ENCODE measurements at regions not wholly inside any gene's neighbourhood (a gene's known extent, or its start where the extent isn't known, plus 50 kb on each side); places are given as distances from the start of the nearest gene placed in this dataset.

GRCh38 chr5:8700671-8701070 lies 831.7 kb downstream of the MTRR start:
- POLR2A ChIA-PET (ENCODE audit: partially characterized antibody): no interaction called here
- no peak overlapping the region for H3K18ac ChIP-seq (ENCODE audit: extremely low read depth, low read length)
- H3K14ac ChIP-seq (ENCODE audit: insufficient read length): no peak overlapping the region
- no peaks in the 10 kb centered on the region for H4K20me1 ChIP-seq (replicated peaks in 1 of 2; ENCODE audit: control insufficient read depth in 1 of 2, insufficient read depth in 2 of 2, low read length in 2 of 2)
- H2BK120ac ChIP-seq (replicated peaks; ENCODE audit: low read depth, low read length): no peak overlapping the region
- no peak overlapping the region for H2AK5ac ChIP-seq (ENCODE audit: low read depth, low read length)
- DNase-seq (ENCODE audit: low read depth in 1 of 2, low spot score in 2 of 2) (no peak), FAIRE-seq (no peak)
- no peaks in the 10 kb centered on the region for H3K4me1 ChIP-seq (replicated peaks in 1 of 4; ENCODE audit: control insufficient read depth in 3 of 4, insufficient read depth in 4 of 4, low read length in 3 of 4)
- H3K79me1 ChIP-seq (ENCODE audit: low read depth, low read length): no peaks in the 10 kb centered on the region
- no peak overlapping the region for H2BK15ac ChIP-seq (ENCODE audit: low read length)
- no peaks in the 10 kb centered on the region for H3K36me3 ChIP-seq (ENCODE audit: control insufficient read depth in 2 of 4, insufficient read depth in 4 of 4, low read length in 3 of 4)
- H3K27me3 ChIP-seq (replicated peaks in 1 of 4; ENCODE audit: control insufficient read depth in 3 of 4, extremely low read depth in 1 of 4, insufficient read depth in 3 of 4, low read length in 3 of 4): no peaks in the 10 kb centered on the region
- no peak overlapping the region for H2BK5ac ChIP-seq (ENCODE audit: low read depth, low read length)
- TF ChIP-seq TEAD4 (IDR thresholded peaks at IDR 0.05; ENCODE audit: low read depth, low read length) (no peak), MAFK (IDR thresholded peaks at IDR 0.05; ENCODE audit: low read depth, low read length) (no peak), SIN3A (conservative IDR thresholded peaks at IDR 0.05 in 1 of 2, IDR thresholded peaks at IDR 0.05 in 1 of 2; ENCODE audit: low read depth in 1 of 2, low read length in 2 of 2) (no peak), PHF8 (conservative IDR thresholded peaks at IDR 0.05; ENCODE audit: low read depth, low read length) (no peak), TCF12 (IDR thresholded peaks at IDR 0.05; ENCODE audit: low read depth, low read length) (no peak), USF2 (IDR thresholded peaks at IDR 0.05; ENCODE audit: low read length) (no peak), SP1 (IDR thresholded peaks at IDR 0.05; ENCODE audit: low read depth, low read length) (no peak), JUND (IDR thresholded peaks at IDR 0.05; ENCODE audit: low read length) (no peak)
- no peak overlapping the region for H3K56ac ChIP-seq (replicated peaks; ENCODE audit: insufficient read length, low read depth, low read length)
- no peak overlapping the region for H4K5ac ChIP-seq (ENCODE audit: insufficient read length, low read depth, low read length)
- H4K91ac ChIP-seq (replicated peaks; ENCODE audit: insufficient read length, low read length): no peak overlapping the region
- no peak overlapping the region for H3K4ac ChIP-seq (replicated peaks; ENCODE audit: insufficient read length, low read depth, low read length)
- 91% methylated on average over 7 of the region's 7 CpGs; no CpG with 5 or more reads in 1 of the 2 experiments for whole genome bisulfite sequencing, 2 experiments (ENCODE audit: extremely low coverage in 1 of 2, insufficient coverage in 1 of 2, insufficient read length in 1 of 2, insufficient replicate concordance in 2 of 2, low coverage in 1 of 2, low lambda C conversion rate in 2 of 2, missing lambda C conversion rate in 1 of 2)
- H3K23me2 ChIP-seq (ENCODE audit: low read depth, low read length): no peaks in the 10 kb centered on the region
- no peak overlapping the region for H3K4me3 ChIP-seq (ENCODE audit: extremely low read depth in 1 of 4, insufficient read depth in 2 of 4, low read depth in 3 of 4, low read length in 4 of 4)
- H3K27ac ChIP-seq (ENCODE audit: low read depth, low read length): no peak overlapping the region
- no peaks in the 10 kb centered on the region for H3K79me2 ChIP-seq (ENCODE audit: control insufficient read depth in 1 of 2, insufficient read depth in 2 of 2, low read length in 2 of 2)
- no peak overlapping the region for H3K23ac ChIP-seq (ENCODE audit: insufficient read length)
- no peak overlapping the region for H4K8ac ChIP-seq (ENCODE audit: extremely low read depth, insufficient read depth, low read length)
- H2BK12ac ChIP-seq (ENCODE audit: low read depth, low read length): no peak overlapping the region
- no peak overlapping the region for H2AFZ ChIP-seq (ENCODE audit: low read length)
- no peaks in the 10 kb centered on the region for H3K9me3 ChIP-seq (ENCODE audit: insufficient read depth in 2 of 2, low read depth in 1 of 2, low read length in 1 of 2)
- no peak overlapping the region for H3K9ac ChIP-seq (replicated peaks in 1 of 4; ENCODE audit: extremely low read depth in 1 of 4, low read depth in 3 of 4, low read length in 3 of 4)
- CTCF ChIA-PET (ENCODE audit: partially characterized antibody): no interaction called here
- no peak overlapping the region for H2BK20ac ChIP-seq (ENCODE audit: low read length)
- no peak overlapping the region for H3K4me2 ChIP-seq (ENCODE audit: insufficient read depth in 1 of 2, low read depth in 2 of 2, low read length in 2 of 2)

All from H1 (cell line).